OCI-LY7 (cell line): ENCODE measurements at regions not wholly inside any gene's neighbourhood (a gene's known extent, or its start where the extent isn't known, plus 50 kb on each side); places are given as distances from the start of the nearest gene placed in this dataset.

ENCODE experiments used
- EZH2phosphoT487 ChIP-seq: fragments of 200-600 bp; sonication (generic); IDR thresholded peaks from 2 replicates; pipeline ENCODE4 v1.6.1; 2018; ENCODE audit warnings: low read depth, borderline replicate concordance, mild to moderate bottlenecking, mixed run types, antibody characterized with exemption, low read length, moderate library complexity, mixed read lengths
- TF ChIP-seq, protein P1 (sequence below): fragments of 200-600 bp; sonication (generic); conservative IDR thresholded peaks from 2 replicates; pipeline ENCODE4 v1.5.1; 2014; ENCODE audit warnings: mild to moderate bottlenecking, antibody characterized with exemption, low read length, moderate library complexity, mixed read lengths

DNA sequence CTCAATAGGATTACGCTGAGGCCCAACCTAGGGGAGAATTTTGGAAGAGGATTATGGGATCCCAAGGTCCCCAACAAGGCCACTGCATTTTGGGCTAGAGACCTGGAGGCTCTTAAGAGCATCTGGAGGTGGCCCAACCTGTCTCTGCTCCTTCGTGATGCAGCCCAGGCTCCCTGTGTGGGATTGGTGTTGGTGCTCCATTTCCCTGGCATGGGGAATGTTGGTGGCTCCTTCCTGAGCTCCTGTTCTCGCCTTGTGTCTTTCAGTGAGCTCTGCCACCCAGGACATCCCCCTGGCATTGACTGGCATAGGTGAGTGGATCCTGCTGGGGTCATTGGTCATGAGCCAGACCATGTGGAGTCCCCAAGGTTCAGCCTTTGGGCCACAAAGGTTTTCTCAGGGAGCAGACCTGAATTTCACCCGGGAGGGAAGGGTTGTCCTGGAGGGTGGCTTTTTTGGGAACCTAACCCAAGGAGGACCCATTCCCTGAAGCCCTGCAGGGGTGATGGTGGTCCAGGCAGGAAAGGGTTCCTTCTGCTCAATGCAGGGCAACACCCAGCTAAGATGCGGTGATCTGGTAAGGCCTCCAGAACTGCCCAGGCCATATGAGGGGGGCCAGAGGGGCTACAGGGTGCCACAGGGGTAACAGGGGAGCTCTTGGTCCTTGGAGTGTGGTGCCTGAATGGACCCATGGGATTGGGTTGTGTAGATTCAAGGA is 202.5 kb downstream of the UBE3A start:
- TF ChIP-seq, protein P1, sequence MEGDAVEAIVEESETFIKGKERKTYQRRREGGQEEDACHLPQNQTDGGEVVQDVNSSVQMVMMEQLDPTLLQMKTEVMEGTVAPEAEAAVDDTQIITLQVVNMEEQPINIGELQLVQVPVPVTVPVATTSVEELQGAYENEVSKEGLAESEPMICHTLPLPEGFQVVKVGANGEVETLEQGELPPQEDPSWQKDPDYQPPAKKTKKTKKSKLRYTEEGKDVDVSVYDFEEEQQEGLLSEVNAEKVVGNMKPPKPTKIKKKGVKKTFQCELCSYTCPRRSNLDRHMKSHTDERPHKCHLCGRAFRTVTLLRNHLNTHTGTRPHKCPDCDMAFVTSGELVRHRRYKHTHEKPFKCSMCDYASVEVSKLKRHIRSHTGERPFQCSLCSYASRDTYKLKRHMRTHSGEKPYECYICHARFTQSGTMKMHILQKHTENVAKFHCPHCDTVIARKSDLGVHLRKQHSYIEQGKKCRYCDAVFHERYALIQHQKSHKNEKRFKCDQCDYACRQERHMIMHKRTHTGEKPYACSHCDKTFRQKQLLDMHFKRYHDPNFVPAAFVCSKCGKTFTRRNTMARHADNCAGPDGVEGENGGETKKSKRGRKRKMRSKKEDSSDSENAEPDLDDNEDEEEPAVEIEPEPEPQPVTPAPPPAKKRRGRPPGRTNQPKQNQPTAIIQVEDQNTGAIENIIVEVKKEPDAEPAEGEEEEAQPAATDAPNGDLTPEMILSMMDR = no peak
- no peak for TF ChIP-seq EZH2phosphoT487
